ENCODE measurements at regions not wholly inside any gene's neighbourhood (a gene's known extent, or its start where the extent isn't known, plus 50 kb on each side); places are given as distances from the start of the nearest gene placed in this dataset.

DNA sequence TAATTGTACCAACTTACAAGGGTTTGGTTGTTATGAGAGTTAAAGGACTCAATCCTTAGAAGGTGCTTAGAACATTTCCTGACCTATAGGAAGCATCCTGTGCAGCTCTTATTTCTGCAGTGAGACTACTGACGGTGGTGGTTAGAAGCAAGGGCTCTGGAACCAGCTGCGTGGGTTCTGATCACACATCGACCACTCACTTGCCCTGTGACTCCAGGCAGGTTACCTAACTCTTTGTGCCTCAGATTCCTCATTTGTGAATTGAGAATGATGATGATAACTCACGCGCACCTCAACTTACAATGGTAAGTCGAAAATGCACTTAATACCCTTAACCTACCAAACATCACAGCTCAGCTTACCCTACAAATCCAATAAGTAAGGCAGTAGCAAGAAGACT is 80.7 kb upstream of the SPATA12 start:
- TF ChIP-seq CTCF (IDR thresholded peaks at IDR 0.05; ENCODE audit: low read length): no peak
- TF ChIP-seq EZH2 (optimal IDR thresholded peaks at IDR 0.05; ENCODE audit: low read depth, low read length): no peak
- TF ChIP-seq EZH2phosphoT487 (IDR thresholded peaks at IDR 0.05; ENCODE audit: low read length): no peak

Measured in MM.1S (cell line).